IMR-90 (cell line): ENCODE measurements at regions not wholly inside any gene's neighbourhood (a gene's known extent, or its start where the extent isn't known, plus 50 kb on each side); places are given as distances from the start of the nearest gene placed in this dataset.
A peak's percentile ranks its signal among the peaks of the same experiment; 100 is the strongest.

Source experiments
- ATAC-seq: fragments of 200-7000 bp; cut with Tn5 transposase; 2 replicates; pipeline ENCODE4 v1.9.1; 2020; ENCODE audit warnings: low read depth, mild to moderate bottlenecking, moderate library complexity
- BruUV-seq: library from RNA; stranded (reverse); fragments of 400-500 nt; replicated peaks from 2 replicates; lab custom pipeline; 2021; lab: Mats Ljungman, UMichigan
- CTCF ChIA-PET: fragments of 300-600 bp; formaldehyde crosslinking; extraction: SDS; loops from one replicate; lab custom pipeline; 2021; ENCODE audit warnings: antibody characterized with exemption; lab: Yijun Ruan, JAX
- POLR2A ChIA-PET: fragments of 300-600 bp; sonication (Branson Sonifier 250); formaldehyde crosslinking; loops from one replicate; lab custom pipeline; 2022; ENCODE audit warnings: antibody characterized with exemption; ENCODE audit not compliant: unreplicated experiment; lab: Charles Lee
- DNase-seq: peaks from one replicate; pipeline ENCODE4 v3.0.0; 2013
- H2AFZ ChIP-seq: replicated peaks from 2 replicates; pipeline ENCODE3; 2013; ENCODE audit warnings: low read length, mild to moderate bottlenecking; ENCODE audit not compliant: poor library complexity
- H2AK5ac ChIP-seq: 2 replicates; pipeline ENCODE4 v1.6.1; 2013; ENCODE audit warnings: low read depth, low read length, inconsistent platforms
- H2AK9ac ChIP-seq: replicated peaks from 2 replicates; pipeline ENCODE3; 2013; ENCODE audit warnings: mild to moderate bottlenecking, low read depth, low read length, moderate library complexity; ENCODE audit not compliant: poor library complexity
- H2BK120ac ChIP-seq: 2 replicates; pipeline ENCODE4 v1.6.1; 2013; ENCODE audit warnings: low read depth, low read length, inconsistent platforms
- H2BK15ac ChIP-seq: 3 replicates; pipeline ENCODE4 v1.6.1; 2013; ENCODE audit warnings: low read depth, low read length, inconsistent platforms
- H2BK20ac ChIP-seq: 2 replicates; pipeline ENCODE4 v1.6.1; 2013; ENCODE audit warnings: low read depth, mild to moderate bottlenecking, inconsistent platforms, low read length, moderate library complexity
- H2BK5ac ChIP-seq: 2 replicates; pipeline ENCODE4 v1.6.1; 2013; ENCODE audit warnings: mild to moderate bottlenecking, low read depth, low read length, inconsistent platforms; ENCODE audit not compliant: poor library complexity, severe bottlenecking
- H3K14ac ChIP-seq: replicated peaks from 2 replicates; pipeline ENCODE4 v1.6.1; 2013; ENCODE audit warnings: low read depth, low read length, inconsistent platforms
- H3K18ac ChIP-seq: 2 replicates; pipeline ENCODE4 v1.6.1; 2013; ENCODE audit warnings: low read depth, low read length, control low read depth
- H3K23ac ChIP-seq: 2 replicates; pipeline ENCODE4 v1.6.1; 2013; ENCODE audit warnings: low read depth, low read length, inconsistent platforms
- H3K27ac ChIP-seq: 2 replicates; pipeline ENCODE4 v1.5.1; 2013; ENCODE audit warnings: mild to moderate bottlenecking, control low read depth, low read length; ENCODE audit not compliant: insufficient read depth
- H3K27me3 ChIP-seq: 2 replicates; pipeline ENCODE4 v1.6.1; 2013; ENCODE audit warnings: low read length; ENCODE audit not compliant: control insufficient read depth, insufficient read depth
- H3K36me3 ChIP-seq: 2 replicates; pipeline ENCODE4 v1.6.1; 2013; ENCODE audit warnings: low read length, mixed read lengths; ENCODE audit not compliant: control insufficient read depth, insufficient read depth
- H3K4ac ChIP-seq: 2 replicates; pipeline ENCODE4 v1.6.1; 2013; ENCODE audit warnings: low read depth, low read length, inconsistent platforms
- H3K4me1 ChIP-seq: 2 replicates; pipeline ENCODE4 v1.6.1; 2013; ENCODE audit warnings: low read length, mixed read lengths; ENCODE audit not compliant: control insufficient read depth, insufficient read depth
- H3K4me2 ChIP-seq: 2 replicates; pipeline ENCODE4 v1.6.1; 2013; ENCODE audit warnings: low read depth, mild to moderate bottlenecking, control low read depth, low read length, moderate library complexity
- H3K4me3 ChIP-seq: 2 replicates; pipeline ENCODE4 v1.5.1; 2013; ENCODE audit warnings: low read depth, mild to moderate bottlenecking, control low read depth, low read length, moderate library complexity; ENCODE audit not compliant: insufficient read depth
- H3K56ac ChIP-seq: 2 replicates; pipeline ENCODE4 v1.6.1; 2013; ENCODE audit warnings: low read length, inconsistent platforms; ENCODE audit not compliant: insufficient read depth; ENCODE audit errors: extremely low read depth
- H3K79me1 ChIP-seq, 2 experiments: 2 replicates each; pipeline ENCODE4 v1.6.1; 2013; ENCODE audit warnings: low read length in 2 of 2, inconsistent platforms in 1 of 2, low read depth in 1 of 2
- H3K9ac ChIP-seq: 2 replicates; pipeline ENCODE4 v1.6.1; 2013; ENCODE audit warnings: low read depth, low read length, control low read depth
- H3K9me1 ChIP-seq: 2 replicates; pipeline ENCODE4 v1.6.1; 2013; ENCODE audit warnings: low read length, inconsistent platforms; ENCODE audit not compliant: insufficient read depth
- H3K9me3 ChIP-seq: 2 replicates; pipeline ENCODE4 v1.6.1; 2013; ENCODE audit warnings: low read length; ENCODE audit not compliant: control insufficient read depth, insufficient read depth
- H4K20me1 ChIP-seq: 2 replicates; pipeline ENCODE4 v1.6.1; 2013; ENCODE audit warnings: low read length, inconsistent platforms; ENCODE audit not compliant: insufficient read depth
- H4K5ac ChIP-seq: 2 replicates; pipeline ENCODE4 v1.6.1; 2013; ENCODE audit warnings: mild to moderate bottlenecking, low read depth, low read length, control low read depth
- H4K8ac ChIP-seq, 2 experiments: 2 replicates each; pipeline ENCODE4 v1.6.1; 2013; ENCODE audit warnings: low read depth in 2 of 2, low read length in 2 of 2, control low read depth in 1 of 2, inconsistent platforms in 1 of 2
- H4K91ac ChIP-seq: 2 replicates; pipeline ENCODE4 v1.6.1; 2013; ENCODE audit warnings: low read depth, low read length, inconsistent platforms; ENCODE audit not compliant: insufficient read depth
- BHLHE40 ChIP-seq: fragments of 150-350 bp; IDR thresholded peaks from 2 replicates; pipeline ENCODE4 v1.6.1; 2016; ENCODE audit warnings: mild to moderate bottlenecking, low read depth, low read length
- CHD1 ChIP-seq: IDR thresholded peaks from 2 replicates; pipeline ENCODE4 v1.6.1; 2012; ENCODE audit warnings: low read depth, low read length, improper control_type of control experiment
- FOS ChIP-seq: fragments of 150-350 bp; IDR thresholded peaks from 2 replicates; pipeline ENCODE4 v1.6.1; 2016; ENCODE audit warnings: low read depth, low read length
- MAFK ChIP-seq: IDR thresholded peaks from 2 replicates; pipeline ENCODE4 v1.6.1; 2012; ENCODE audit warnings: low read depth, low read length, improper control_type of control experiment
- NFE2L2 ChIP-seq: fragments of 150-350 bp; IDR thresholded peaks from 2 replicates; pipeline ENCODE4 v1.6.1; 2016; ENCODE audit warnings: low read depth, mild to moderate bottlenecking, low read length
- POLR2A ChIP-seq: IDR thresholded peaks from 2 replicates; pipeline ENCODE4 v1.6.1; 2012; ENCODE audit warnings: mild to moderate bottlenecking, low read depth, low read length
- RCOR1 ChIP-seq: IDR thresholded peaks from 2 replicates; pipeline ENCODE4 v1.6.1; 2012; ENCODE audit warnings: mild to moderate bottlenecking, low read length, improper control_type of control experiment; ENCODE audit not compliant: insufficient replicate concordance
- SMC3 ChIP-seq: fragments of 150-350 bp; IDR thresholded peaks from 2 replicates; pipeline ENCODE4 v1.6.1; 2016; ENCODE audit warnings: low read depth, mild to moderate bottlenecking, antibody characterized with exemption, low read length, moderate library complexity
- USF2 ChIP-seq: fragments of 150-350 bp; IDR thresholded peaks from 2 replicates; pipeline ENCODE4 v1.6.1; 2017; ENCODE audit warnings: mild to moderate bottlenecking, antibody characterized with exemption, low read length, low read depth
- WGBS, 2 experiments: methylation state at CpG; one replicate each; pipeline versions ENCODE4 v1.1.5 to v1.1.7; 2013; ENCODE audit warnings: missing lambda C conversion rate in 2 of 2; ENCODE audit not compliant: insufficient read length in 1 of 2; ENCODE audit errors: extremely low coverage in 2 of 2; 5-methylcytosine and 5-hydroxymethylcytosine counted together
- dilution Hi-C: fragments of 300-500 bp; cut with HindIII; formaldehyde crosslinking; loops from one replicate; pipeline ENCODE4 v1.14.3; 2018; ENCODE audit warnings: low sequenced_read_pairs; ENCODE audit not compliant: unreplicated experiment
- in situ Hi-C: fragments of 300-500 bp; cut with MboI; formaldehyde crosslinking; loops from 3 replicates; pipeline ENCODE4 v1.14.3; 2019; ENCODE audit warnings: low sequenced_read_pairs, inconsistent platforms, mixed read lengths
- intact Hi-C: fragments of 100-400 bp; cut with micrococcal nuclease; formaldehyde crosslinking; loops from 2 replicates; pipeline ENCODE4 v1.10.0; 2022

GRCh38 chr16:11402051-11402744, 56.9 kb downstream of the RMI2 start:
- H2BK20ac ChIP-seq = no peak overlapping the region
- H2AK5ac ChIP-seq = no peak overlapping the region
- no peak overlapping the region for H2AK9ac ChIP-seq
- no peaks in the 10 kb centered on the region for H3K79me1 ChIP-seq
- no peak overlapping the region for H3K9ac ChIP-seq
- ATAC-seq (no peak), DNase-seq (no peak)
- H3K23ac ChIP-seq = no peak overlapping the region
- no peak overlapping the region for H3K56ac ChIP-seq
- in situ Hi-C loops = loop anchor here (10.0 kb wide), 1 partner anchor 413 kb away; no protein-coding TSS in a partner anchor
- no peaks in the 10 kb centered on the region for H3K4me1 ChIP-seq
- ChIA-PET CTCF (interaction anchor here (0.9 kb wide), 1 partner anchor 312 kb away, joined by 3 read pairs; no protein-coding TSS in a partner anchor), POLR2A (no interaction called here)
- no peak overlapping the region; the same call in 2 of the 3 replicates for H2BK15ac ChIP-seq
- no peak overlapping the region for H4K8ac ChIP-seq
- H3K4me3 ChIP-seq = no peak overlapping the region
- no peak overlapping the region for H4K5ac ChIP-seq
- intact Hi-C loops = no loop called here
- H4K20me1 ChIP-seq = no peaks in the 10 kb centered on the region
- H2AFZ ChIP-seq = peak overlapping the region; percentile 14
- H3K4ac ChIP-seq = no peak overlapping the region
- H3K14ac ChIP-seq = no peak overlapping the region
- TF ChIP-seq FOS (no peak), USF2 (no peak), RCOR1 (no peak), POLR2A (no peak), BHLHE40 (no peak), SMC3 (no peak), NFE2L2 (no peak), CHD1 (no peak), MAFK (no peak)
- H2BK5ac ChIP-seq = no peak overlapping the region
- H3K36me3 ChIP-seq = no peaks in the 10 kb centered on the region
- no peak overlapping the region for H3K4me2 ChIP-seq
- BruUV-seq = no TSS peak
- 83% methylated on average over 6 of the region's 23 CpGs; no CpG with 5 or more reads in 1 of the 2 experiments for WGBS, 2 experiments
- no peak overlapping the region for H3K27ac ChIP-seq
- dilution Hi-C loops = no loop called here
- H3K18ac ChIP-seq = no peak overlapping the region
- no peak overlapping the region for H4K91ac ChIP-seq
- no peak overlapping the region for H2BK120ac ChIP-seq
- H3K9me3 ChIP-seq = no peaks in the 10 kb centered on the region
- H3K27me3 ChIP-seq = peaks cover 4% of the 10 kb centered on the region; the same call in 1 of the 2 replicates
- no peaks in the 10 kb centered on the region for H3K9me1 ChIP-seq
